ENCODE measurements at regions not wholly inside any gene's neighbourhood (a gene's known extent, or its start where the extent isn't known, plus 50 kb on each side); places are given as distances from the start of the nearest gene placed in this dataset.
A peak's percentile ranks its signal among the peaks of the same experiment; 100 is the strongest.

DNA sequence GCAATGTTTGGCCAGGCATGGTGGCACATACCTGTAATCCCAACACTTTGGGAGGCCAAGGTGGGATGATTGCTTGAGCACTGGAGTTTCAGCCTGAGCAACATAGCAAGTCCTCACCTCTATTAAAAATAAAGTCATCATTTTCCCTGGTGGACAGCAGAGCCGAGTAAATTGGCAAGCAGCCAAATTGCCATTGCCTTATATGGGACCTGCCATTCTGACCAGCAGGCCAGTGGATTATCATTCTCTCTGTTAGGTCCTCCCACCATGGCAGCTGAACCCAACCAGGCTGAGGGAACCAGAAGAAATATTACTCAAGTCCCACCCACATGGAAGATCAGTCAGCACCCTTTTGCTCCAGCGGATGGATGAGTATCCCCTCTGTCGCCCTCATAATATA lies 1829.9 kb downstream of the EFNA5 start:
- in situ Hi-C loops (cut with HindIII; ENCODE audit: low sequenced_read_pairs): no loop called here
- DNase-seq (ENCODE audit: low read depth, low spot score): no peak
- TF ChIP-seq, protein P1, sequence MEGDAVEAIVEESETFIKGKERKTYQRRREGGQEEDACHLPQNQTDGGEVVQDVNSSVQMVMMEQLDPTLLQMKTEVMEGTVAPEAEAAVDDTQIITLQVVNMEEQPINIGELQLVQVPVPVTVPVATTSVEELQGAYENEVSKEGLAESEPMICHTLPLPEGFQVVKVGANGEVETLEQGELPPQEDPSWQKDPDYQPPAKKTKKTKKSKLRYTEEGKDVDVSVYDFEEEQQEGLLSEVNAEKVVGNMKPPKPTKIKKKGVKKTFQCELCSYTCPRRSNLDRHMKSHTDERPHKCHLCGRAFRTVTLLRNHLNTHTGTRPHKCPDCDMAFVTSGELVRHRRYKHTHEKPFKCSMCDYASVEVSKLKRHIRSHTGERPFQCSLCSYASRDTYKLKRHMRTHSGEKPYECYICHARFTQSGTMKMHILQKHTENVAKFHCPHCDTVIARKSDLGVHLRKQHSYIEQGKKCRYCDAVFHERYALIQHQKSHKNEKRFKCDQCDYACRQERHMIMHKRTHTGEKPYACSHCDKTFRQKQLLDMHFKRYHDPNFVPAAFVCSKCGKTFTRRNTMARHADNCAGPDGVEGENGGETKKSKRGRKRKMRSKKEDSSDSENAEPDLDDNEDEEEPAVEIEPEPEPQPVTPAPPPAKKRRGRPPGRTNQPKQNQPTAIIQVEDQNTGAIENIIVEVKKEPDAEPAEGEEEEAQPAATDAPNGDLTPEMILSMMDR (IDR thresholded peaks at IDR 0.05; ENCODE audit: low read depth, low read length): no peak
- no peak overlapping the region for H3K4me3 ChIP-seq (ENCODE audit: low read depth, low read length)

GRCh38 chr5:105836887-105837286 lies 1833.8 kb downstream of the EFNA5 start:
- TF ChIP-seq, protein P1 (IDR thresholded peaks at IDR 0.05; ENCODE audit: low read depth, low read length): no peak
- DNase-seq (ENCODE audit: low read depth, low spot score): no peak
- in situ Hi-C loops (cut with HindIII; ENCODE audit: low sequenced_read_pairs): no loop called here
- no peak overlapping the region for H3K4me3 ChIP-seq (ENCODE audit: low read depth, low read length)

- TF ChIP-seq, protein P1 (IDR thresholded peaks at IDR 0.05; ENCODE audit: low read depth, low read length): no peak
- DNase-seq (ENCODE audit: low read depth, low spot score): peak; percentile 19
- no peak overlapping the region for H3K4me3 ChIP-seq (ENCODE audit: low read depth, low read length)
- in situ Hi-C loops (cut with HindIII; ENCODE audit: low sequenced_read_pairs): no loop called here
These were observed 1834.5 kb downstream of the EFNA5 start for GRCh38 chr5:105836268-105836667.

GRCh38 chr5:105828821-105829220 lies 1841.9 kb downstream of the EFNA5 start:
- no peak overlapping the region for H3K4me3 ChIP-seq (ENCODE audit: low read depth, low read length)
- in situ Hi-C loops (cut with HindIII; ENCODE audit: low sequenced_read_pairs): no loop called here
- DNase-seq (ENCODE audit: low read depth, low spot score): no peak
- TF ChIP-seq, protein P1 (IDR thresholded peaks at IDR 0.05; ENCODE audit: low read depth, low read length): no peak

- no peak overlapping the region for H3K4me3 ChIP-seq (ENCODE audit: low read depth, low read length)
- TF ChIP-seq, protein P1 (IDR thresholded peaks at IDR 0.05; ENCODE audit: low read depth, low read length): no peak
- in situ Hi-C loops (cut with HindIII; ENCODE audit: low sequenced_read_pairs): no loop called here
- no peak for DNase-seq (ENCODE audit: low read depth, low spot score)
These were observed 1848.9 kb downstream of the EFNA5 start for GRCh38 chr5:105821800-105822199.

GRCh38 chr5:105817914-105818313 lies 1852.8 kb downstream of the EFNA5 start:
- in situ Hi-C loops (cut with HindIII; ENCODE audit: low sequenced_read_pairs): no loop called here
- DNase-seq (ENCODE audit: low read depth, low spot score): no peak
- no peak overlapping the region for H3K4me3 ChIP-seq (ENCODE audit: low read depth, low read length)
- TF ChIP-seq, protein P1 (IDR thresholded peaks at IDR 0.05; ENCODE audit: low read depth, low read length): no peak

DNA sequence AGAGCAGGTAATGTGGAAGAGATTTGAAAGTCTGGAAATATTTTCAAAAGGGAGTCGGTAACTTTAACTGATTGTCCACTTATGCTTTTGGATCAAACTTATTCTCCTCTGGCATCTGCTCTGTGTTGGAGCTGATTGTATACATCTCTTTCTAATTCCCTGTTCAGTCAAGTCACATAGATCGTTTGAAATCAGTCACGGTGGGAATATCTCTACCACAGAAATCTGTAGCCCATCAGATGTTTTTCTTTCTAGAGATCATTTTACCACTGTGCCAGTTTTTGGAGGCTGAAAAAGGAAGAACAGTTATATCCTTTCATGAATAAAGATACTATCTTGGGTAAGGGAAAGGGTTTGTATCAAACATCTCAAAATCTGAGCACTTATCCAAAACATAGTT lies 1853.3 kb downstream of the EFNA5 start:
- DNase-seq (ENCODE audit: low read depth, low spot score): no peak
- no peak overlapping the region for H3K4me3 ChIP-seq (ENCODE audit: low read depth, low read length)
- in situ Hi-C loops (cut with HindIII; ENCODE audit: low sequenced_read_pairs): no loop called here
- TF ChIP-seq, protein P1 (IDR thresholded peaks at IDR 0.05; ENCODE audit: low read depth, low read length): no peak
